GM23338 (cell line): ENCODE measurements at regions not wholly inside any gene's neighbourhood (a gene's known extent, or its start where the extent isn't known, plus 50 kb on each side); places are given as distances from the start of the nearest gene placed in this dataset.

Experiments
- ATAC-seq: fragments of 200-7000 bp; cut with Tn5 transposase; 3 replicates; pipeline ENCODE4 v1.9.1; 2020
- DNase-seq: peaks from one replicate; pipeline ENCODE4 v3.0.0-alpha.2; 2015; ENCODE audit warnings: low spot score
- H2AFZ ChIP-seq: fragments of 200-600 bp; sonication (generic); 2 replicates; pipeline ENCODE4 v1.8.0; 2016; ENCODE audit warnings: antibody characterized with exemption, mild to moderate bottlenecking, moderate library complexity
- H3F3A ChIP-seq: fragments of 200-600 bp; sonication (generic); replicated peaks from 2 replicates; pipeline ENCODE4 v1.8.0; 2017; ENCODE audit warnings: antibody characterized with exemption, mixed run types, low read depth
- H3K27ac ChIP-seq: fragments of 200-600 bp; sonication (generic); 2 replicates; pipeline ENCODE4 v1.6.1; 2016; ENCODE audit warnings: low read depth
- H3K27me3 ChIP-seq: fragments of 200-600 bp; sonication (generic); 2 replicates; pipeline ENCODE4 v1.8.0; 2016; ENCODE audit warnings: mild to moderate bottlenecking, mixed run types, moderate library complexity; ENCODE audit not compliant: insufficient read depth
- H3K36me3 ChIP-seq: fragments of 200-600 bp; sonication (generic); 2 replicates; pipeline ENCODE4 v1.8.0; 2016; ENCODE audit warnings: mild to moderate bottlenecking; ENCODE audit not compliant: insufficient read depth
- H3K4me1 ChIP-seq: fragments of 200-600 bp; sonication (generic); 2 replicates; pipeline ENCODE4 v1.8.0; 2016; ENCODE audit warnings: mild to moderate bottlenecking, moderate library complexity; ENCODE audit not compliant: insufficient read depth
- H3K4me2 ChIP-seq: fragments of 200-600 bp; sonication (generic); 2 replicates; pipeline ENCODE4 v1.7.1; 2017; ENCODE audit warnings: mixed run types
- H3K4me3 ChIP-seq: fragments of 200-600 bp; sonication (generic); 2 replicates; pipeline ENCODE4 v1.6.1; 2016; ENCODE audit warnings: mixed run types
- H3K79me2 ChIP-seq: fragments of 200-600 bp; sonication (generic); replicated peaks from 2 replicates; pipeline ENCODE4 v1.8.0; 2017; ENCODE audit warnings: mild to moderate bottlenecking; ENCODE audit not compliant: insufficient read depth
- H3K9me2 ChIP-seq: fragments of 200-600 bp; sonication (generic); 2 replicates; pipeline ENCODE4 v1.8.0; 2017; ENCODE audit not compliant: insufficient read depth
- H4K20me1 ChIP-seq: fragments of 200-600 bp; sonication (generic); replicated peaks from 2 replicates; pipeline ENCODE4 v1.8.0; 2017; ENCODE audit warnings: mild to moderate bottlenecking; ENCODE audit not compliant: insufficient read depth
- H3K27ac Mint-ChIP-seq: 2 replicates; pipeline ENCODE4 v1.8.0; 2020; ENCODE audit warnings: inconsistent platforms, mild to moderate bottlenecking, moderate library complexity, mixed read lengths
- H3K27me3 Mint-ChIP-seq: 3 replicates; pipeline ENCODE4 v1.8.0; 2022; ENCODE audit warnings: low read depth, mild to moderate bottlenecking, moderate library complexity, mixed read lengths, inconsistent platforms; ENCODE audit not compliant: insufficient read depth, poor library complexity
- H3K36me3 Mint-ChIP-seq: 3 replicates; pipeline ENCODE4 v1.8.0; 2021; ENCODE audit warnings: low read depth, mild to moderate bottlenecking, inconsistent platforms, moderate library complexity, mixed read lengths
- H3K4me1 Mint-ChIP-seq: 3 replicates; pipeline ENCODE4 v1.8.0; 2020; ENCODE audit warnings: mild to moderate bottlenecking, inconsistent platforms, mixed read lengths
- H3K4me3 Mint-ChIP-seq: 3 replicates; pipeline ENCODE4 v1.8.0; 2021; ENCODE audit warnings: moderate library complexity, mild to moderate bottlenecking, inconsistent platforms, mixed read lengths
- H3K9me3 Mint-ChIP-seq: 3 replicates; pipeline ENCODE4 v1.8.0; 2020; ENCODE audit warnings: moderate library complexity, mild to moderate bottlenecking, inconsistent platforms, mixed read lengths
- CREB1 ChIP-seq: fragments of 250-450 bp; sonication (Bioruptor Pico); IDR thresholded peaks from 2 replicates; pipeline ENCODE4 v1.5.0; 2020; ENCODE audit warnings: low read depth, mild to moderate bottlenecking, moderate library complexity
- EZH2 ChIP-seq: fragments of 200-600 bp; sonication (generic); IDR thresholded peaks from one replicate; pipeline ENCODE4 v1.8.0; 2017; ENCODE audit warnings: antibody characterized with exemption, mild to moderate bottlenecking, low read depth; ENCODE audit not compliant: unreplicated experiment
- POLR2AphosphoS5 ChIP-seq: IDR thresholded peaks from 2 replicates; pipeline ENCODE4 v1.6.1; 2016; ENCODE audit warnings: antibody characterized with exemption, low read depth
- STAT1 ChIP-seq: IDR thresholded peaks from one replicate; pipeline ENCODE4 v1.6.1; 2016; ENCODE audit warnings: antibody characterized with exemption; ENCODE audit not compliant: unreplicated experiment
- ZNF114 ChIP-seq: fragments of 250-450 bp; sonication (Bioruptor Pico); IDR thresholded peaks from 2 replicates; pipeline ENCODE4 v1.5.0; 2020; ENCODE audit warnings: mild to moderate bottlenecking, moderate library complexity
- TF ChIP-seq, protein P1 (sequence below): IDR thresholded peaks from 2 replicates; pipeline ENCODE4 v1.6.1; 2016; ENCODE audit warnings: antibody characterized with exemption
- TF ChIP-seq, protein P2 (sequence below): IDR thresholded peaks from one replicate; pipeline ENCODE4 v1.6.1; 2018; ENCODE audit warnings: antibody characterized with exemption; ENCODE audit not compliant: unreplicated experiment
- TF ChIP-seq, protein P3 (sequence below), 2 experiments: fragments of 200-600 bp in 1 of 2; sonication (generic) in 1 of 2; conservative IDR thresholded peaks; 2 replicates each; pipeline versions ENCODE4 v1.5.1 to v1.6.1; 2016 to 2017; ENCODE audit warnings: antibody characterized with exemption in 2 of 2, low read depth in 2 of 2, mild to moderate bottlenecking in 2 of 2, moderate library complexity in 1 of 2
- TF ChIP-seq, protein P4 (sequence below): fragments of 250-450 bp; sonication (Bioruptor Pico); IDR thresholded peaks from 2 replicates; pipeline ENCODE4 v1.5.0; 2020; ENCODE audit warnings: mild to moderate bottlenecking, moderate library complexity

DNA sequence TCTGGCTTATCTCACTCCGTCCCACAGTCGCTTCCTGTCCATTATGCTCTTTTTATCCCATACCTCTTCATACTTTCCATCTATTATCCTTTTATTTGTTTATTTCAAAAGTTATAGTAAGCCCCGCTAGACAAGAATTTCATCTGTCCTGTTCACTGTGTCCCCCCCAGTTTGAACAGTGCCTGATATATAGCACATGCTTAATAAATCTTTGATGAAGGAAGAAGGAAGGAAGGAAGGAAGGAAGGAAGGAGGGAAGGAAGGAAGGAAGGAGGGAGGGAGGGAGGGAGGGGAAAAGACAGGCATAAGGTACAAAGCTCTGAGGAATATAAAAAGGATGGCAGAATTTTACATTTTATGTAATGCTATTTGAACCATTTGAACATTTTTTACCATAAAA is 324.7 kb downstream of the GXYLT1 start (continued):
- TF ChIP-seq, protein P1, sequence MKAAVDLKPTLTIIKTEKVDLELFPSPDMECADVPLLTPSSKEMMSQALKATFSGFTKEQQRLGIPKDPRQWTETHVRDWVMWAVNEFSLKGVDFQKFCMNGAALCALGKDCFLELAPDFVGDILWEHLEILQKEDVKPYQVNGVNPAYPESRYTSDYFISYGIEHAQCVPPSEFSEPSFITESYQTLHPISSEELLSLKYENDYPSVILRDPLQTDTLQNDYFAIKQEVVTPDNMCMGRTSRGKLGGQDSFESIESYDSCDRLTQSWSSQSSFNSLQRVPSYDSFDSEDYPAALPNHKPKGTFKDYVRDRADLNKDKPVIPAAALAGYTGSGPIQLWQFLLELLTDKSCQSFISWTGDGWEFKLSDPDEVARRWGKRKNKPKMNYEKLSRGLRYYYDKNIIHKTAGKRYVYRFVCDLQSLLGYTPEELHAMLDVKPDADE, result no peak
- TF ChIP-seq POLR2AphosphoS5 (no peak), CREB1 (no peak), STAT1 (no peak), ZNF114 (no peak)
- TF ChIP-seq, protein P2, sequence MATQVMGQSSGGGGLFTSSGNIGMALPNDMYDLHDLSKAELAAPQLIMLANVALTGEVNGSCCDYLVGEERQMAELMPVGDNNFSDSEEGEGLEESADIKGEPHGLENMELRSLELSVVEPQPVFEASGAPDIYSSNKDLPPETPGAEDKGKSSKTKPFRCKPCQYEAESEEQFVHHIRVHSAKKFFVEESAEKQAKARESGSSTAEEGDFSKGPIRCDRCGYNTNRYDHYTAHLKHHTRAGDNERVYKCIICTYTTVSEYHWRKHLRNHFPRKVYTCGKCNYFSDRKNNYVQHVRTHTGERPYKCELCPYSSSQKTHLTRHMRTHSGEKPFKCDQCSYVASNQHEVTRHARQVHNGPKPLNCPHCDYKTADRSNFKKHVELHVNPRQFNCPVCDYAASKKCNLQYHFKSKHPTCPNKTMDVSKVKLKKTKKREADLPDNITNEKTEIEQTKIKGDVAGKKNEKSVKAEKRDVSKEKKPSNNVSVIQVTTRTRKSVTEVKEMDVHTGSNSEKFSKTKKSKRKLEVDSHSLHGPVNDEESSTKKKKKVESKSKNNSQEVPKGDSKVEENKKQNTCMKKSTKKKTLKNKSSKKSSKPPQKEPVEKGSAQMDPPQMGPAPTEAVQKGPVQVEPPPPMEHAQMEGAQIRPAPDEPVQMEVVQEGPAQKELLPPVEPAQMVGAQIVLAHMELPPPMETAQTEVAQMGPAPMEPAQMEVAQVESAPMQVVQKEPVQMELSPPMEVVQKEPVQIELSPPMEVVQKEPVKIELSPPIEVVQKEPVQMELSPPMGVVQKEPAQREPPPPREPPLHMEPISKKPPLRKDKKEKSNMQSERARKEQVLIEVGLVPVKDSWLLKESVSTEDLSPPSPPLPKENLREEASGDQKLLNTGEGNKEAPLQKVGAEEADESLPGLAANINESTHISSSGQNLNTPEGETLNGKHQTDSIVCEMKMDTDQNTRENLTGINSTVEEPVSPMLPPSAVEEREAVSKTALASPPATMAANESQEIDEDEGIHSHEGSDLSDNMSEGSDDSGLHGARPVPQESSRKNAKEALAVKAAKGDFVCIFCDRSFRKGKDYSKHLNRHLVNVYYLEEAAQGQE, result no peak

DNA sequence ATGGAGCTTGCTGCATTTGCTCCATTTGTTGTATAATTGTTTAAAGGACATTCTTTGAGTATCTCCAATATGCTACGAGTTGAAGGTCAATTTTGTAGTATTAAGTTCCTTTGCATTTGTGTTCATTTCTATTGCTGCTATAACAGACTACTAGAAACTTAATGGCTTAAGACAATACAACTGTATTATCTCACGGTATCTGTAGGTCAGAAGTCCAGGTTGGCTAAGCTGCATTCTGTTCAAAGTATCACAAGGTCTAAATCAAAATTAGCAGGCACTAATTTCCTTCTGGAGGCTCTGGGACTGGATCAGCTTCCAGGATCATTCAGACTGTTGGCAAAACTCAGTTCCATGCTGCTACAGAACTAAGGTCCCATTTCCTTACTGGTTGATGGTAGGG is 340.6 kb downstream of the GXYLT1 start:
- H3K4me1 ChIP-seq, result no peaks in the 10 kb centered on the region
- H2AFZ ChIP-seq, result no peak overlapping the region
- H3K4me3 ChIP-seq, result no peak overlapping the region
- no peaks in the 10 kb centered on the region for H3K36me3 ChIP-seq
- H4K20me1 ChIP-seq, result no peaks in the 10 kb centered on the region
- H3K27me3 Mint-ChIP-seq, result no peaks in the 10 kb centered on the region
- no peak overlapping the region for H3K4me2 ChIP-seq
- no peaks in the 10 kb centered on the region for H3K27me3 ChIP-seq
- H3K27ac ChIP-seq, result no peak overlapping the region
- H3K4me1 Mint-ChIP-seq, result no peaks in the 10 kb centered on the region
- no peaks in the 10 kb centered on the region for H3K9me2 ChIP-seq
- no peaks in the 10 kb centered on the region for H3K36me3 Mint-ChIP-seq
- no peak overlapping the region for H3K27ac Mint-ChIP-seq
- TF ChIP-seq, protein P2, result no peak
- no peak for TF ChIP-seq STAT1
- TF ChIP-seq, protein P3, sequence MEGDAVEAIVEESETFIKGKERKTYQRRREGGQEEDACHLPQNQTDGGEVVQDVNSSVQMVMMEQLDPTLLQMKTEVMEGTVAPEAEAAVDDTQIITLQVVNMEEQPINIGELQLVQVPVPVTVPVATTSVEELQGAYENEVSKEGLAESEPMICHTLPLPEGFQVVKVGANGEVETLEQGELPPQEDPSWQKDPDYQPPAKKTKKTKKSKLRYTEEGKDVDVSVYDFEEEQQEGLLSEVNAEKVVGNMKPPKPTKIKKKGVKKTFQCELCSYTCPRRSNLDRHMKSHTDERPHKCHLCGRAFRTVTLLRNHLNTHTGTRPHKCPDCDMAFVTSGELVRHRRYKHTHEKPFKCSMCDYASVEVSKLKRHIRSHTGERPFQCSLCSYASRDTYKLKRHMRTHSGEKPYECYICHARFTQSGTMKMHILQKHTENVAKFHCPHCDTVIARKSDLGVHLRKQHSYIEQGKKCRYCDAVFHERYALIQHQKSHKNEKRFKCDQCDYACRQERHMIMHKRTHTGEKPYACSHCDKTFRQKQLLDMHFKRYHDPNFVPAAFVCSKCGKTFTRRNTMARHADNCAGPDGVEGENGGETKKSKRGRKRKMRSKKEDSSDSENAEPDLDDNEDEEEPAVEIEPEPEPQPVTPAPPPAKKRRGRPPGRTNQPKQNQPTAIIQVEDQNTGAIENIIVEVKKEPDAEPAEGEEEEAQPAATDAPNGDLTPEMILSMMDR (conservative IDR thresholded peaks at IDR 0.05; ENCODE audit: low read depth in 2 of 2), result no peak
- TF ChIP-seq, protein P4, sequence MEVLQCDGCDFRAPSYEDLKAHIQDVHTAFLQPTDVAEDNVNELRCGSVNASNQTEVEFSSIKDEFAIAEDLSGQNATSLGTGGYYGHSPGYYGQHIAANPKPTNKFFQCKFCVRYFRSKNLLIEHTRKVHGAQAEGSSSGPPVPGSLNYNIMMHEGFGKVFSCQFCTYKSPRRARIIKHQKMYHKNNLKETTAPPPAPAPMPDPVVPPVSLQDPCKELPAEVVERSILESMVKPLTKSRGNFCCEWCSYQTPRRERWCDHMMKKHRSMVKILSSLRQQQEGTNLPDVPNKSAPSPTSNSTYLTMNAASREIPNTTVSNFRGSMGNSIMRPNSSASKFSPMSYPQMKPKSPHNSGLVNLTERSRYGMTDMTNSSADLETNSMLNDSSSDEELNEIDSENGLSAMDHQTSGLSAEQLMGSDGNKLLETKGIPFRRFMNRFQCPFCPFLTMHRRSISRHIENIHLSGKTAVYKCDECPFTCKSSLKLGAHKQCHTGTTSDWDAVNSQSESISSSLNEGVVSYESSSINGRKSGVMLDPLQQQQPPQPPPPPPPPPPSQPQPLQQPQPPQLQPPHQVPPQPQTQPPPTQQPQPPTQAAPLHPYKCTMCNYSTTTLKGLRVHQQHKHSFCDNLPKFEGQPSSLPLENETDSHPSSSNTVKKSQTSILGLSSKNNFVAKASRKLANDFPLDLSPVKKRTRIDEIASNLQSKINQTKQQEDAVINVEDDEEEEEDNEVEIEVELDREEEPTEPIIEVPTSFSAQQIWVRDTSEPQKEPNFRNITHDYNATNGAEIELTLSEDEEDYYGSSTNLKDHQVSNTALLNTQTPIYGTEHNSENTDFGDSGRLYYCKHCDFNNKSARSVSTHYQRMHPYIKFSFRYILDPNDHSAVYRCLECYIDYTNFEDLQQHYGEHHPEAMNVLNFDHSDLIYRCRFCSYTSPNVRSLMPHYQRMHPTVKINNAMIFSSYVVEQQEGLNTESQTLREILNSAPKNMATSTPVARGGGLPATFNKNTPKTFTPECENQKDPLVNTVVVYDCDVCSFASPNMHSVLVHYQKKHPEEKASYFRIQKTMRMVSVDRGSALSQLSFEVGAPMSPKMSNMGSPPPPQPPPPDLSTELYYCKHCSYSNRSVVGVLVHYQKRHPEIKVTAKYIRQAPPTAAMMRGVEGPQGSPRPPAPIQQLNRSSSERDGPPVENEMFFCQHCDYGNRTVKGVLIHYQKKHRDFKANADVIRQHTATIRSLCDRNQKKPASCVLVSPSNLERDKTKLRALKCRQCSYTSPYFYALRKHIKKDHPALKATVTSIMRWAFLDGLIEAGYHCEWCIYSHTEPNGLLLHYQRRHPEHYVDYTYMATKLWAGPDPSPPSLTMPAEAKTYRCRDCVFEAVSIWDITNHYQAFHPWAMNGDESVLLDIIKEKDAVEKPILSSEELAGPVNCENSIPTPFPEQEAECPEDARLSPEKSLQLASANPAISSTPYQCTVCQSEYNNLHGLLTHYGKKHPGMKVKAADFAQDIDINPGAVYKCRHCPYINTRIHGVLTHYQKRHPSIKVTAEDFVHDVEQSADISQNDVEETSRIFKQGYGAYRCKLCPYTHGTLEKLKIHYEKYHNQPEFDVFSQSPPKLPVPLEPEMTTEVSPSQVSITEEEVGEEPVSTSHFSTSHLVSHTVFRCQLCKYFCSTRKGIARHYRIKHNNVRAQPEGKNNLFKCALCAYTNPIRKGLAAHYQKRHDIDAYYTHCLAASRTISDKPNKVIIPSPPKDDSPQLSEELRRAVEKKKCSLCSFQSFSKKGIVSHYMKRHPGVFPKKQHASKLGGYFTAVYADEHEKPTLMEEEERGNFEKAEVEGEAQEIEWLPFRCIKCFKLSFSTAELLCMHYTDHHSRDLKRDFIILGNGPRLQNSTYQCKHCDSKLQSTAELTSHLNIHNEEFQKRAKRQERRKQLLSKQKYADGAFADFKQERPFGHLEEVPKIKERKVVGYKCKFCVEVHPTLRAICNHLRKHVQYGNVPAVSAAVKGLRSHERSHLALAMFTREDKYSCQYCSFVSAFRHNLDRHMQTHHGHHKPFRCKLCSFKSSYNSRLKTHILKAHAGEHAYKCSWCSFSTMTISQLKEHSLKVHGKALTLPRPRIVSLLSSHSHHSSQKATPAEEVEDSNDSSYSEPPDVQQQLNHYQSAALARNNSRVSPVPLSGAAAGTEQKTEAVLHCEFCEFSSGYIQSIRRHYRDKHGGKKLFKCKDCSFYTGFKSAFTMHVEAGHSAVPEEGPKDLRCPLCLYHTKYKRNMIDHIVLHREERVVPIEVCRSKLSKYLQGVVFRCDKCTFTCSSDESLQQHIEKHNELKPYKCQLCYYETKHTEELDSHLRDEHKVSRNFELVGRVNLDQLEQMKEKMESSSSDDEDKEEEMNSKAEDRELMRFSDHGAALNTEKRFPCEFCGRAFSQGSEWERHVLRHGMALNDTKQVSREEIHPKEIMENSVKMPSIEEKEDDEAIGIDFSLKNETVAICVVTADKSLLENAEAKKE (CRISPR knock-in tag), result no peak
- TF ChIP-seq EZH2, result no peak
- TF ChIP-seq CREB1, result no peak
- no peak for ATAC-seq
- no peak for DNase-seq
- H3K9me3 Mint-ChIP-seq, result no peaks in the 10 kb centered on the region; the same call in 2 of the 3 replicates
- no peaks in the 10 kb centered on the region for H3F3A ChIP-seq
- no peak overlapping the region for H3K4me3 Mint-ChIP-seq
- H3K79me2 ChIP-seq, result no peaks in the 10 kb centered on the region
